Thyroid gland (tissue), 4 donors: ENCODE measurements at regions not wholly inside any gene's neighbourhood (a gene's known extent, or its start where the extent isn't known, plus 50 kb on each side); places are given as distances from the start of the nearest gene placed in this dataset.

Experiments used
- POLR2A ChIP-seq, 2 donors: fragments of 450-650 bp; IDR thresholded peaks; one replicate each; pipeline ENCODE4 v1.6.1; 2017; ENCODE audit warnings: antibody characterized with exemption in 2 of 2, mild to moderate bottlenecking in 2 of 2, moderate library complexity in 1 of 2
- TF ChIP-seq, protein P1 (sequence below), 6 experiments: fragments of 200-600 bp in 3 of 6; fragments of 450-650 bp in 3 of 6; sonication (generic) in 3 of 6; IDR thresholded peaks; one replicate each; pipeline ENCODE4 v1.5.1; 2016 to 2019; ENCODE audit warnings: antibody characterized with exemption in 6 of 6, mild to moderate bottlenecking in 2 of 6, inconsistent platforms in 1 of 6, moderate library complexity in 1 of 6

- TF ChIP-seq, protein P1, sequence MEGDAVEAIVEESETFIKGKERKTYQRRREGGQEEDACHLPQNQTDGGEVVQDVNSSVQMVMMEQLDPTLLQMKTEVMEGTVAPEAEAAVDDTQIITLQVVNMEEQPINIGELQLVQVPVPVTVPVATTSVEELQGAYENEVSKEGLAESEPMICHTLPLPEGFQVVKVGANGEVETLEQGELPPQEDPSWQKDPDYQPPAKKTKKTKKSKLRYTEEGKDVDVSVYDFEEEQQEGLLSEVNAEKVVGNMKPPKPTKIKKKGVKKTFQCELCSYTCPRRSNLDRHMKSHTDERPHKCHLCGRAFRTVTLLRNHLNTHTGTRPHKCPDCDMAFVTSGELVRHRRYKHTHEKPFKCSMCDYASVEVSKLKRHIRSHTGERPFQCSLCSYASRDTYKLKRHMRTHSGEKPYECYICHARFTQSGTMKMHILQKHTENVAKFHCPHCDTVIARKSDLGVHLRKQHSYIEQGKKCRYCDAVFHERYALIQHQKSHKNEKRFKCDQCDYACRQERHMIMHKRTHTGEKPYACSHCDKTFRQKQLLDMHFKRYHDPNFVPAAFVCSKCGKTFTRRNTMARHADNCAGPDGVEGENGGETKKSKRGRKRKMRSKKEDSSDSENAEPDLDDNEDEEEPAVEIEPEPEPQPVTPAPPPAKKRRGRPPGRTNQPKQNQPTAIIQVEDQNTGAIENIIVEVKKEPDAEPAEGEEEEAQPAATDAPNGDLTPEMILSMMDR (IDR thresholded peaks at IDR 0.05): no peak
- TF ChIP-seq POLR2A (IDR thresholded peaks at IDR 0.05): no peak
These were observed 414.3 kb downstream of the MEIS1 start for GRCh38 chr2:66849153-66849755.
